ENCODE measurements at regions not wholly inside any gene's neighbourhood (a gene's known extent, or its start where the extent isn't known, plus 50 kb on each side); places are given as distances from the start of the nearest gene placed in this dataset.

- no peaks in the 10 kb centered on the region for H3K9me3 ChIP-seq
- H3K4me1 ChIP-seq: no peaks in the 10 kb centered on the region
- intact Hi-C loops (cut with DNase I): no loop called here
- H3K27me3 ChIP-seq: no peaks in the 10 kb centered on the region
- ATAC-seq: no peak
- H3K36me3 ChIP-seq: no peaks in the 10 kb centered on the region
- DNase-seq: no peak
- H3K4me3 ChIP-seq: no peak overlapping the region
- H3K27ac ChIP-seq: no peak overlapping the region
- TF ChIP-seq CTCF (IDR thresholded peaks at IDR 0.05): no peak
Measured at GRCh38 chr16:74202009-74202408, 94.6 kb upstream of the PSMD7 start.

GRCh38 chr16:74201576-74201975 lies 95.0 kb upstream of the PSMD7 start:
- H3K27ac ChIP-seq: no peak overlapping the region
- no peak for TF ChIP-seq CTCF (IDR thresholded peaks at IDR 0.05)
- ATAC-seq (no peak), DNase-seq (no peak)
- no peak overlapping the region for H3K4me3 ChIP-seq
- intact Hi-C loops (cut with DNase I): no loop called here
- no peaks in the 10 kb centered on the region for H3K4me1 ChIP-seq
- no peaks in the 10 kb centered on the region for H3K36me3 ChIP-seq
- H3K27me3 ChIP-seq: no peaks in the 10 kb centered on the region
- H3K9me3 ChIP-seq: no peaks in the 10 kb centered on the region

- DNase-seq (no peak), ATAC-seq (no peak)
- Histone ChIP-seq H3K27ac (no peak overlapping the region), H3K9me3 (no peaks in the 10 kb centered on the region), H3K36me3 (no peaks in the 10 kb centered on the region), H3K4me3 (no peak overlapping the region), H3K4me1 (no peaks in the 10 kb centered on the region), H3K27me3 (no peaks in the 10 kb centered on the region)
- intact Hi-C loops (cut with DNase I): no loop called here
- no peak for TF ChIP-seq CTCF (IDR thresholded peaks at IDR 0.05)
Measured at GRCh38 chr16:74200921-74201320, 95.7 kb upstream of the PSMD7 start.

GRCh38 chr16:74199842-74200124 lies 96.8 kb upstream of the PSMD7 start:
- DNase-seq (no peak), ATAC-seq (no peak)
- Histone ChIP-seq H3K4me1 (no peaks in the 10 kb centered on the region), H3K27me3 (no peaks in the 10 kb centered on the region), H3K4me3 (no peak overlapping the region), H3K27ac (no peak overlapping the region), H3K9me3 (no peaks in the 10 kb centered on the region), H3K36me3 (no peaks in the 10 kb centered on the region)
- no peak for TF ChIP-seq CTCF (IDR thresholded peaks at IDR 0.05)
- intact Hi-C loops (cut with DNase I): no loop called here

GRCh38 chr16:74199066-74199841 lies 97.4 kb upstream of the PSMD7 start:
- DNase-seq (no peak), ATAC-seq (no peak)
- H3K4me1 ChIP-seq: no peaks in the 10 kb centered on the region
- H3K9me3 ChIP-seq: no peaks in the 10 kb centered on the region
- no peak for TF ChIP-seq CTCF (IDR thresholded peaks at IDR 0.05)
- H3K36me3 ChIP-seq: no peaks in the 10 kb centered on the region
- H3K4me3 ChIP-seq: no peak overlapping the region
- H3K27me3 ChIP-seq: no peaks in the 10 kb centered on the region
- intact Hi-C loops (cut with DNase I): no loop called here
- no peak overlapping the region for H3K27ac ChIP-seq

- H3K36me3 ChIP-seq: no peaks in the 10 kb centered on the region
- H3K4me1 ChIP-seq: no peaks in the 10 kb centered on the region
- H3K27me3 ChIP-seq: no peaks in the 10 kb centered on the region
- H3K9me3 ChIP-seq: no peaks in the 10 kb centered on the region
- no peak overlapping the region for H3K27ac ChIP-seq
- H3K4me3 ChIP-seq: no peak overlapping the region
- DNase-seq: no peak
- intact Hi-C loops (cut with DNase I): no loop called here
- no peak for TF ChIP-seq CTCF (IDR thresholded peaks at IDR 0.05)
- ATAC-seq: no peak
Measured at GRCh38 chr16:74192281-74192797, 104.3 kb upstream of the PSMD7 start.
